ENCODE measurements at regions not wholly inside any gene's neighbourhood (a gene's known extent, or its start where the extent isn't known, plus 50 kb on each side); places are given as distances from the start of the nearest gene placed in this dataset.
A peak's percentile ranks its signal among the peaks of the same experiment; 100 is the strongest.

- TF ChIP-seq, protein P1, sequence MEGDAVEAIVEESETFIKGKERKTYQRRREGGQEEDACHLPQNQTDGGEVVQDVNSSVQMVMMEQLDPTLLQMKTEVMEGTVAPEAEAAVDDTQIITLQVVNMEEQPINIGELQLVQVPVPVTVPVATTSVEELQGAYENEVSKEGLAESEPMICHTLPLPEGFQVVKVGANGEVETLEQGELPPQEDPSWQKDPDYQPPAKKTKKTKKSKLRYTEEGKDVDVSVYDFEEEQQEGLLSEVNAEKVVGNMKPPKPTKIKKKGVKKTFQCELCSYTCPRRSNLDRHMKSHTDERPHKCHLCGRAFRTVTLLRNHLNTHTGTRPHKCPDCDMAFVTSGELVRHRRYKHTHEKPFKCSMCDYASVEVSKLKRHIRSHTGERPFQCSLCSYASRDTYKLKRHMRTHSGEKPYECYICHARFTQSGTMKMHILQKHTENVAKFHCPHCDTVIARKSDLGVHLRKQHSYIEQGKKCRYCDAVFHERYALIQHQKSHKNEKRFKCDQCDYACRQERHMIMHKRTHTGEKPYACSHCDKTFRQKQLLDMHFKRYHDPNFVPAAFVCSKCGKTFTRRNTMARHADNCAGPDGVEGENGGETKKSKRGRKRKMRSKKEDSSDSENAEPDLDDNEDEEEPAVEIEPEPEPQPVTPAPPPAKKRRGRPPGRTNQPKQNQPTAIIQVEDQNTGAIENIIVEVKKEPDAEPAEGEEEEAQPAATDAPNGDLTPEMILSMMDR (conservative IDR thresholded peaks at IDR 0.05; ENCODE audit: low read depth), result no peak
- no peak overlapping the region for H3K27ac ChIP-seq
- ChIA-PET CTCF (no interaction called here), POLR2A (ENCODE audit: low non-redundant PET) (no interaction called here)
- DNase-seq (ENCODE audit: low spot score), result no peak
Measured at GRCh38 chr6:128763599-128764300, 119.2 kb upstream of the LAMA2 start.

- no peak for DNase-seq (ENCODE audit: low spot score)
- TF ChIP-seq, protein P1 (conservative IDR thresholded peaks at IDR 0.05; ENCODE audit: low read depth), result no peak
- CTCF ChIA-PET, result no interaction called here
- H3K27ac ChIP-seq, result no peak overlapping the region
- POLR2A ChIA-PET (ENCODE audit: low non-redundant PET), result no interaction called here
Measured at GRCh38 chr6:128759901-128760300, 123.0 kb upstream of the LAMA2 start.

GRCh38 chr6:128759447-128759846, 123.5 kb upstream of the LAMA2 start:
- H3K27ac ChIP-seq, result no peak overlapping the region
- ChIA-PET POLR2A (ENCODE audit: low non-redundant PET) (no interaction called here), CTCF (no interaction called here)
- no peak for DNase-seq (ENCODE audit: low spot score)
- TF ChIP-seq, protein P1 (conservative IDR thresholded peaks at IDR 0.05; ENCODE audit: low read depth), result no peak

GRCh38 chr6:128757961-128758360, 125.0 kb upstream of the LAMA2 start:
- TF ChIP-seq, protein P1 (conservative IDR thresholded peaks at IDR 0.05; ENCODE audit: low read depth), result no peak
- ChIA-PET POLR2A (ENCODE audit: low non-redundant PET) (no interaction called here), CTCF (no interaction called here)
- peak; percentile 8 for DNase-seq (ENCODE audit: low spot score)
- H3K27ac ChIP-seq, result no peak overlapping the region

DNA sequence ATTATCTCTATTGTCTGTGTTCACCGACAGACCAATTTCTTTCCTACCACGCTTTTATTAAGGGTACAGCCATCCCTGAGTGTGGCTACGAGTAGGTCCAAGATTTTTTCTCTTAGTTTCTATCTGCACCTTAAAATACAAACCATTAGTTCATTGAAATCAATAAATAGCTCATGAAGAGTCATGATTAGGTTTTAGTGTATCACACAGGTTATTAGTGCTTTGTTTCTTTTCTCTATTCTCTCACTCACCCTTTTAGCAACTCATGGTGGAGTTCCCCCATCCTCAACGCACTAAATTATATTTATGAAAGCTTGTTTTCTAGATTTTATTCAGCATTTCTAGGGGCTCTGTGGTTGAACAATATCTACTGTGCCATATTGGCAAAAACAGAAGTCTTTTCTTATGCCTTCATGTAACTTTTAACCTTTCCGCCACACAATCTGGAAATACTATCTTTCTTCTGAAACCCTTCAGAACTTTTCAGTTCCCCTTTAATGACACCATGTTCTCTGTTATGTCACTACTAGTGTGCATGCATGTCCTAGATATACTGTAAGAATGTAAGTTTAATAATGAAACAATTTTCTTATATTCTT, 128.2 kb upstream of the LAMA2 start:
- no peak overlapping the region for H3K27ac ChIP-seq
- CTCF ChIA-PET, result no interaction called here
- TF ChIP-seq, protein P1 (conservative IDR thresholded peaks at IDR 0.05; ENCODE audit: low read depth), result no peak

DNA sequence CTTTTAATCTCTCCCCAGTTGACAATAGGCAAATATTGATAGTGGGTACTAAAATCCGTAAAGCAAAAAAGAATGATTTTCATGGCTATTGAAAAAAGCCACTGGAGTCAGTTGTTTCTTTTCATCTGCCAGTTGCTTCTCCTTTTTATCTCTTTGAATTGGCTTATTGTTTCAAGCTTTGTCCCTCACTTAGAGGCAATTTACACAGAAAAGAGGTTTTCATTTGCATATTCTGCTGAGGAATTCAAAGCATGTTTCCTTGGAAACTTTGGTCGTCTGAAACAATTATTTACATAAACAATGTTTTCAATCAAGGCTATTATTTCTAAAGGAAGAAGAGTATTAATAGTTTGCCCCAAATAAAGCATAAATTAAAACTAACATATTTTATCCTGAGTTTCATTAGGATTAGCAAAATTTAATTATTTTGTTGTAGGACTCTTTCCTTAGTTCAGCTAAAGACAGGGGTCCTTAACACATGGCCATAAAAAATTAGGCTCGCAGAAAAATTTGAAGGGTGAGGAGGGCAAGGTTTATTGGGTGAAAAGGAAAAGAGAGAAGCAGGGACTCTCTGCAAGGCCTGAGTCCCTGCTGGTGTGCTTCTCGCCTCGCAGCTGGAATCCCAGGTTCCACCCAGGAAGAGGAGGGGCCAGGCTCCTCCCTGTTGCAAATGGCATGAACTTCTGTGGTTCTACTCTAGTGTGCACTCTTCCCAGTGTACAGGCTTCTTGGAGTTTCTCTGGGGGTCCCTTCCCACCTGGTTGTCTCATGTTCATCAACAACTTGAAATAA, 138.8 kb upstream of the LAMA2 start:
- no peak overlapping the region for H3K27ac ChIP-seq
- ChIA-PET POLR2A (ENCODE audit: low non-redundant PET) (no interaction called here), CTCF (no interaction called here)
- no peak for DNase-seq (ENCODE audit: low spot score)
- TF ChIP-seq, protein P1 (conservative IDR thresholded peaks at IDR 0.05; ENCODE audit: low read depth), result no peak

More for the DNA sequence above, 128.2 kb upstream of the LAMA2 start:
- POLR2A ChIA-PET (ENCODE audit: low non-redundant PET), result no interaction called here
- no peak for DNase-seq (ENCODE audit: low spot score)

Measured in RWPE1 (cell line).